GM04503 (cell line): ENCODE measurements at regions not wholly inside any gene's neighbourhood (a gene's known extent, or its start where the extent isn't known, plus 50 kb on each side); places are given as distances from the start of the nearest gene placed in this dataset.

ENCODE experiments used
- DNase-seq: peaks from one replicate; pipeline ENCODE4 v3.0.0-alpha.2; 2012; ENCODE audit warnings: low read depth

- DNase-seq, result no peak
Observed at GRCh38 chr4:125808570-125808969, 493.8 kb downstream of the FAT4 start.

GRCh38 chr4:125811892-125812291, 497.1 kb downstream of the FAT4 start:
- DNase-seq, result no peak

GRCh38 chr4:125826801-125827695, 512.3 kb downstream of the FAT4 start:
- DNase-seq, result no peak

GRCh38 chr4:125827696-125828052, 512.9 kb downstream of the FAT4 start:
- DNase-seq, result no peak

GRCh38 chr4:125828346-125828745, 513.6 kb downstream of the FAT4 start:
- no peak for DNase-seq

GRCh38 chr4:125832161-125832560, 517.4 kb downstream of the FAT4 start:
- DNase-seq, result no peak

GRCh38 chr4:125836597-125837195, 521.9 kb downstream of the FAT4 start:
- DNase-seq, result no peak

GRCh38 chr4:125837493-125838201, 522.9 kb downstream of the FAT4 start:
- DNase-seq, result no peak

GRCh38 chr4:125838202-125838601, 523.4 kb downstream of the FAT4 start:
- no peak for DNase-seq

- DNase-seq, result no peak
Observed at GRCh38 chr4:125838924-125839323, 524.2 kb downstream of the FAT4 start.

- DNase-seq, result no peak
Observed at GRCh38 chr4:125843947-125844346, 529.2 kb downstream of the FAT4 start.

GRCh38 chr4:125847518-125847917, 532.8 kb downstream of the FAT4 start:
- no peak for DNase-seq

GRCh38 chr4:125849869-125850268, 535.1 kb downstream of the FAT4 start:
- peak; percentile 36 for DNase-seq

- DNase-seq, result peak; percentile 98
Observed at GRCh38 chr4:125891597-125892258, 577.0 kb downstream of the FAT4 start.

- DNase-seq, result no peak
Observed at GRCh38 chr4:125904802-125905201, 590.0 kb downstream of the FAT4 start.

- no peak for DNase-seq
Observed at GRCh38 chr4:125911058-125911457, 596.3 kb downstream of the FAT4 start.

- DNase-seq, result no peak
Observed at GRCh38 chr4:125911481-125911880, 596.7 kb downstream of the FAT4 start.

- no peak for DNase-seq
Observed at GRCh38 chr4:125917559-125917958, 602.8 kb downstream of the FAT4 start.

- DNase-seq, result no peak
Observed at GRCh38 chr4:125928652-125929051, 613.9 kb downstream of the FAT4 start.

- DNase-seq, result no peak
Observed at GRCh38 chr4:125938541-125938940, 623.8 kb downstream of the FAT4 start.

GRCh38 chr4:125940426-125940825, 625.7 kb downstream of the FAT4 start:
- DNase-seq, result no peak

GRCh38 chr4:125944966-125945365, 630.2 kb downstream of the FAT4 start:
- DNase-seq, result no peak
